ENCODE measurements at regions not wholly inside any gene's neighbourhood (a gene's known extent, or its start where the extent isn't known, plus 50 kb on each side); places are given as distances from the start of the nearest gene placed in this dataset.
"Not testable (repeated sequence)": the region's sequence is repeated elsewhere in the genome, so short reads cannot be mapped to it uniquely, and the experiment has no call there.

- TF ChIP-seq CTCF (IDR thresholded peaks at IDR 0.05; ENCODE audit: insufficient read depth, low read depth, low read length, missing control alignments), result no peak
- no peak for DNase-seq (ENCODE audit: low read depth)
- H3K4me3 ChIP-seq (ENCODE audit: low read length), result no peak overlapping the region
Measured at GRCh38 chr5:5738797-5739489, 316.5 kb downstream of the ICE1 start.

- H3K4me3 ChIP-seq (ENCODE audit: low read length), result no peak overlapping the region
- no peak for DNase-seq (ENCODE audit: low read depth)
- TF ChIP-seq CTCF (IDR thresholded peaks at IDR 0.05; ENCODE audit: insufficient read depth, low read depth, low read length, missing control alignments), result no peak
Measured at GRCh38 chr5:5736007-5736406, 313.5 kb downstream of the ICE1 start.

GRCh38 chr5:5733058-5733457 is 310.6 kb downstream of the ICE1 start:
- H3K4me3 ChIP-seq (ENCODE audit: low read length); DNase-seq (ENCODE audit: low read depth): not testable (repeated sequence)

GRCh38 chr5:5726401-5726800 is 303.9 kb downstream of the ICE1 start:
- DNase-seq (ENCODE audit: low read depth), result no peak
- TF ChIP-seq CTCF (IDR thresholded peaks at IDR 0.05; ENCODE audit: insufficient read depth, low read depth, low read length, missing control alignments), result no peak
- H3K4me3 ChIP-seq (ENCODE audit: low read length), result no peak overlapping the region

- TF ChIP-seq CTCF (IDR thresholded peaks at IDR 0.05; ENCODE audit: insufficient read depth, low read depth, low read length, missing control alignments), result no peak
- DNase-seq (ENCODE audit: low read depth), result peak; percentile 4
- H3K4me3 ChIP-seq (ENCODE audit: low read length), result no peak overlapping the region
Measured at GRCh38 chr5:5721881-5722280, 299.4 kb downstream of the ICE1 start.

- no peak for TF ChIP-seq CTCF (IDR thresholded peaks at IDR 0.05; ENCODE audit: insufficient read depth, low read depth, low read length, missing control alignments)
- no peak overlapping the region for H3K4me3 ChIP-seq (ENCODE audit: low read length)
- no peak for DNase-seq (ENCODE audit: low read depth)
Measured at GRCh38 chr5:5719292-5719691, 296.8 kb downstream of the ICE1 start.

- no peak for TF ChIP-seq CTCF (IDR thresholded peaks at IDR 0.05; ENCODE audit: insufficient read depth, low read depth, low read length, missing control alignments)
- DNase-seq (ENCODE audit: low read depth), result no peak
- no peak overlapping the region for H3K4me3 ChIP-seq (ENCODE audit: low read length)
Measured at GRCh38 chr5:5716665-5717064, 294.2 kb downstream of the ICE1 start.
